Panc1 (cell line): ENCODE measurements at regions not wholly inside any gene's neighbourhood (a gene's known extent, or its start where the extent isn't known, plus 50 kb on each side); places are given as distances from the start of the nearest gene placed in this dataset.

Source experiments
- POLR2AphosphoS5 ChIP-seq: IDR thresholded peaks from 2 replicates; pipeline ENCODE4 v1.6.1; 2012; ENCODE audit warnings: mild to moderate bottlenecking, low read depth, low read length, moderate library complexity
- SIN3A ChIP-seq: IDR thresholded peaks from 2 replicates; pipeline ENCODE4 v1.6.1; 2012; ENCODE audit warnings: low read depth, mild to moderate bottlenecking, low read length, moderate library complexity, borderline replicate concordance; ENCODE audit not compliant: insufficient read depth
- TCF7L2 ChIP-seq: IDR thresholded peaks from 2 replicates; pipeline ENCODE4 v1.6.1; 2011; ENCODE audit warnings: mild to moderate bottlenecking, low read depth, low read length, inconsistent platforms
- TF ChIP-seq, protein P1 (sequence below): fragments of 450-650 bp; IDR thresholded peaks from 2 replicates; pipeline ENCODE4 v1.5.1; 2017; ENCODE audit warnings: mild to moderate bottlenecking
- TF ChIP-seq, protein P2 (sequence below), 2 experiments: IDR thresholded peaks; 2 replicates each; pipeline ENCODE4 v1.6.1; 2011 to 2012; ENCODE audit warnings: low read depth in 2 of 2, control low read depth in 1 of 2, low read length in 1 of 2, mild to moderate bottlenecking in 1 of 2, moderate library complexity in 1 of 2; ENCODE audit not compliant: insufficient read depth in 1 of 2

DNA sequence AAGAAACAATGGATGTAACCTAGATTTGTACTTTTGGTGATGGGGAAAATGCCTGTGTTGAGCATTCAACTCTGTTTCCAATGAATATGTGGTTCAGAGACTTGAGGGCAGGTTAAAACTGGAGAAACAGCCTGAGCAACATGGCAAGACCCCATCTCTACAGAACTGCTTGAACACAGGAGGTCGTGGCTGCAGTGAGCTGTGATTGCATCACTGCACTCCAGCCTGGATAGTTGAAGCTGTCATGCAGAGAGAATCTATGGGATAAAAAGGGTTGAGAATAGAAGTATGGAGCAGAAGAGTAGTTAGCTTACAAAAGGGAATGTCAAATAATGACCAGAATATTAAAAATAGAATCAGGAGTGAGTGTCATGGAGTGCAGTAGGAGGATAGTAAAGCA is 134.8 kb upstream of the PDE5A start:
- TF ChIP-seq, protein P1, sequence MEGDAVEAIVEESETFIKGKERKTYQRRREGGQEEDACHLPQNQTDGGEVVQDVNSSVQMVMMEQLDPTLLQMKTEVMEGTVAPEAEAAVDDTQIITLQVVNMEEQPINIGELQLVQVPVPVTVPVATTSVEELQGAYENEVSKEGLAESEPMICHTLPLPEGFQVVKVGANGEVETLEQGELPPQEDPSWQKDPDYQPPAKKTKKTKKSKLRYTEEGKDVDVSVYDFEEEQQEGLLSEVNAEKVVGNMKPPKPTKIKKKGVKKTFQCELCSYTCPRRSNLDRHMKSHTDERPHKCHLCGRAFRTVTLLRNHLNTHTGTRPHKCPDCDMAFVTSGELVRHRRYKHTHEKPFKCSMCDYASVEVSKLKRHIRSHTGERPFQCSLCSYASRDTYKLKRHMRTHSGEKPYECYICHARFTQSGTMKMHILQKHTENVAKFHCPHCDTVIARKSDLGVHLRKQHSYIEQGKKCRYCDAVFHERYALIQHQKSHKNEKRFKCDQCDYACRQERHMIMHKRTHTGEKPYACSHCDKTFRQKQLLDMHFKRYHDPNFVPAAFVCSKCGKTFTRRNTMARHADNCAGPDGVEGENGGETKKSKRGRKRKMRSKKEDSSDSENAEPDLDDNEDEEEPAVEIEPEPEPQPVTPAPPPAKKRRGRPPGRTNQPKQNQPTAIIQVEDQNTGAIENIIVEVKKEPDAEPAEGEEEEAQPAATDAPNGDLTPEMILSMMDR: no peak
- TF ChIP-seq TCF7L2 (no peak), SIN3A (no peak), POLR2AphosphoS5 (no peak)
- TF ChIP-seq, protein P2, sequence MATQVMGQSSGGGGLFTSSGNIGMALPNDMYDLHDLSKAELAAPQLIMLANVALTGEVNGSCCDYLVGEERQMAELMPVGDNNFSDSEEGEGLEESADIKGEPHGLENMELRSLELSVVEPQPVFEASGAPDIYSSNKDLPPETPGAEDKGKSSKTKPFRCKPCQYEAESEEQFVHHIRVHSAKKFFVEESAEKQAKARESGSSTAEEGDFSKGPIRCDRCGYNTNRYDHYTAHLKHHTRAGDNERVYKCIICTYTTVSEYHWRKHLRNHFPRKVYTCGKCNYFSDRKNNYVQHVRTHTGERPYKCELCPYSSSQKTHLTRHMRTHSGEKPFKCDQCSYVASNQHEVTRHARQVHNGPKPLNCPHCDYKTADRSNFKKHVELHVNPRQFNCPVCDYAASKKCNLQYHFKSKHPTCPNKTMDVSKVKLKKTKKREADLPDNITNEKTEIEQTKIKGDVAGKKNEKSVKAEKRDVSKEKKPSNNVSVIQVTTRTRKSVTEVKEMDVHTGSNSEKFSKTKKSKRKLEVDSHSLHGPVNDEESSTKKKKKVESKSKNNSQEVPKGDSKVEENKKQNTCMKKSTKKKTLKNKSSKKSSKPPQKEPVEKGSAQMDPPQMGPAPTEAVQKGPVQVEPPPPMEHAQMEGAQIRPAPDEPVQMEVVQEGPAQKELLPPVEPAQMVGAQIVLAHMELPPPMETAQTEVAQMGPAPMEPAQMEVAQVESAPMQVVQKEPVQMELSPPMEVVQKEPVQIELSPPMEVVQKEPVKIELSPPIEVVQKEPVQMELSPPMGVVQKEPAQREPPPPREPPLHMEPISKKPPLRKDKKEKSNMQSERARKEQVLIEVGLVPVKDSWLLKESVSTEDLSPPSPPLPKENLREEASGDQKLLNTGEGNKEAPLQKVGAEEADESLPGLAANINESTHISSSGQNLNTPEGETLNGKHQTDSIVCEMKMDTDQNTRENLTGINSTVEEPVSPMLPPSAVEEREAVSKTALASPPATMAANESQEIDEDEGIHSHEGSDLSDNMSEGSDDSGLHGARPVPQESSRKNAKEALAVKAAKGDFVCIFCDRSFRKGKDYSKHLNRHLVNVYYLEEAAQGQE (IDR thresholded peaks at IDR 0.05; ENCODE audit: insufficient read depth in 1 of 2, low read depth in 2 of 2, low read length in 1 of 2): no peak
